Natural killer cell (primary cell): ENCODE measurements at regions not wholly inside any gene's neighbourhood (a gene's known extent, or its start where the extent isn't known, plus 50 kb on each side); places are given as distances from the start of the nearest gene placed in this dataset.
A peak's percentile ranks its signal among the peaks of the same experiment; 100 is the strongest.

Source experiments
- ATAC-seq, 3 donors: fragments of 150-1000 bp in 2 of 3; fragments of 200-7000 bp in 1 of 3; cut with Tn5 transposase; 1 replicate in 1 of 3; 2 replicates in 2 of 3; pipeline ENCODE4 v1.10.0; 2021; ENCODE audit warnings: mild to moderate bottlenecking in 2 of 3, moderate library complexity in 2 of 3
- DNase-seq, 2 donors: peaks; one replicate each; pipeline versions ENCODE4 v3.0.0 to v3.0.0-alpha.2; 2013 to 2021; ENCODE audit warnings: mixed read lengths in 1 of 2
- H3K27ac ChIP-seq: one replicate; pipeline ENCODE4 v1.5.1; 2013; ENCODE audit warnings: mild to moderate bottlenecking, low read length
- H3K27me3 ChIP-seq: one replicate; pipeline ENCODE4 v1.6.1; 2013; ENCODE audit warnings: low read length; ENCODE audit not compliant: control insufficient read depth, insufficient read depth
- H3K36me3 ChIP-seq: one replicate; pipeline ENCODE4 v1.6.1; 2013; ENCODE audit warnings: low read length; ENCODE audit not compliant: control insufficient read depth, insufficient read depth
- H3K4me1 ChIP-seq: one replicate; pipeline ENCODE4 v1.6.1; 2013; ENCODE audit warnings: low read length; ENCODE audit not compliant: control insufficient read depth, insufficient read depth
- H3K4me3 ChIP-seq: one replicate; pipeline ENCODE4 v1.5.1; 2013; ENCODE audit warnings: low read length
- H3K9me3 ChIP-seq: one replicate; pipeline ENCODE4 v1.6.1; 2013; ENCODE audit warnings: low read length; ENCODE audit not compliant: control insufficient read depth, insufficient read depth
- H3K27ac Mint-ChIP-seq, 2 donors: one replicate each; pipeline ENCODE4 v1.8.0; 2022; ENCODE audit warnings: mild to moderate bottlenecking in 2 of 2, mixed read lengths in 2 of 2, moderate library complexity in 1 of 2
- H3K27me3 Mint-ChIP-seq, 2 donors: one replicate each; pipeline ENCODE4 v1.8.0; 2022; ENCODE audit warnings: low read depth in 2 of 2, mixed read lengths in 2 of 2
- H3K36me3 Mint-ChIP-seq: one replicate; pipeline ENCODE4 v1.8.0; 2022; ENCODE audit warnings: mixed read lengths
- H3K4me1 Mint-ChIP-seq, 2 donors: one replicate each; pipeline ENCODE4 v1.8.0; 2022; ENCODE audit warnings: mixed read lengths in 2 of 2
- H3K4me3 Mint-ChIP-seq: one replicate; pipeline ENCODE4 v1.8.0; 2022; ENCODE audit warnings: mild to moderate bottlenecking, moderate library complexity, mixed read lengths
- H3K9me3 Mint-ChIP-seq, 2 donors: one replicate each; pipeline ENCODE4 v1.8.0; 2022; ENCODE audit warnings: mixed read lengths in 2 of 2
- CTCF ChIP-seq: fragments of 200-600 bp; IDR thresholded peaks from one replicate; pipeline ENCODE4 v1.8.0; 2022; ENCODE audit warnings: antibody characterized with exemption
- WGBS: methylation state at CpG from one replicate; pipeline ENCODE4 v1.1.7; 2013; ENCODE audit warnings: missing lambda C conversion rate; ENCODE audit not compliant: insufficient coverage; 5-methylcytosine and 5-hydroxymethylcytosine counted together
- intact Hi-C: fragments of 100-400 bp; cut with micrococcal nuclease; formaldehyde crosslinking; loops from one replicate; pipeline ENCODE4 v1.14.2; 2022

GRCh38 chr2:60391230-60391629, 162.2 kb downstream of the BCL11A start:
- intact Hi-C loops, result no loop called here
- H3K4me1 ChIP-seq, result peaks cover 2% of the 10 kb centered on the region
- no peaks in the 10 kb centered on the region for H3K9me3 ChIP-seq
- peaks cover 0 to 3% of the 10 kb centered on the region in 2 donors for H3K27me3 Mint-ChIP-seq
- no peak for DNase-seq
- H3K4me1 Mint-ChIP-seq, result peaks cover 7% of the 10 kb centered on the region in 2 donors
- H3K9me3 Mint-ChIP-seq, result no peaks in the 10 kb centered on the region
- no peak overlapping the region for H3K27ac ChIP-seq
- no peaks in the 10 kb centered on the region for H3K36me3 Mint-ChIP-seq
- ATAC-seq, result no peak
- 24% methylated on average over 6 of the region's 6 CpGs for WGBS
- H3K36me3 ChIP-seq, result no peaks in the 10 kb centered on the region
- no peak overlapping the region for H3K4me3 ChIP-seq
- no peak for TF ChIP-seq CTCF
- no peaks in the 10 kb centered on the region for H3K27me3 ChIP-seq
- H3K27ac Mint-ChIP-seq, result no peak overlapping the region
- H3K4me3 Mint-ChIP-seq, result no peak overlapping the region

GRCh38 chr2:60386436-60386835, 167.0 kb downstream of the BCL11A start:
- Histone ChIP-seq H3K36me3 (no peaks in the 10 kb centered on the region), H3K9me3 (no peaks in the 10 kb centered on the region), H3K27ac (no peak overlapping the region), H3K4me1 (peaks cover 2% of the 10 kb centered on the region), H3K4me3 (no peak overlapping the region), H3K27me3 (no peaks in the 10 kb centered on the region)
- Mint-ChIP-seq H3K4me3 (no peak overlapping the region), H3K27ac (no peak overlapping the region), H3K9me3 (no peaks in the 10 kb centered on the region), H3K4me1 (peaks cover 7% of the 10 kb centered on the region in 2 donors), H3K27me3 (peaks cover 8 to 11% of the 10 kb centered on the region in 2 donors), H3K36me3 (no peaks in the 10 kb centered on the region)
- no peak for TF ChIP-seq CTCF
- intact Hi-C loops, result no loop called here
- WGBS, result 100% methylated on average over 1 of the region's 2 CpGs
- ATAC-seq (no peak), DNase-seq (no peak)

- Histone ChIP-seq H3K27ac (no peak overlapping the region), H3K27me3 (no peaks in the 10 kb centered on the region), H3K9me3 (no peaks in the 10 kb centered on the region), H3K4me3 (no peak overlapping the region), H3K36me3 (no peaks in the 10 kb centered on the region), H3K4me1 (peaks cover 2% of the 10 kb centered on the region)
- Mint-ChIP-seq H3K9me3 (no peaks in the 10 kb centered on the region), H3K27me3 (peaks cover 8% of the 10 kb centered on the region in 2 donors), H3K36me3 (no peaks in the 10 kb centered on the region), H3K27ac (no peak overlapping the region), H3K4me3 (no peak overlapping the region), H3K4me1 (no peaks in the 10 kb centered on the region)
- TF ChIP-seq CTCF, result no peak
- no peak for DNase-seq
- 76% methylated on average over 5 of the region's 5 CpGs for WGBS
- intact Hi-C loops, result no loop called here
- peak in 1 of 3 donors; percentile 53 for ATAC-seq
Observed at GRCh38 chr2:60385648-60386047, 167.8 kb downstream of the BCL11A start.

- no peaks in the 10 kb centered on the region for H3K9me3 Mint-ChIP-seq
- no peak for ATAC-seq
- Histone ChIP-seq H3K9me3 (no peaks in the 10 kb centered on the region), H3K4me3 (no peak overlapping the region), H3K27ac (no peak overlapping the region), H3K27me3 (no peaks in the 10 kb centered on the region), H3K36me3 (no peaks in the 10 kb centered on the region), H3K4me1 (no peaks in the 10 kb centered on the region)
- peaks cover 8% of the 10 kb centered on the region in 2 donors for H3K27me3 Mint-ChIP-seq
- H3K4me1 Mint-ChIP-seq, result no peaks in the 10 kb centered on the region
- H3K27ac Mint-ChIP-seq, result no peak overlapping the region
- no peaks in the 10 kb centered on the region for H3K36me3 Mint-ChIP-seq
- no peak for TF ChIP-seq CTCF
- no peak overlapping the region for H3K4me3 Mint-ChIP-seq
- WGBS, result 67% methylated on average over 6 of the region's 6 CpGs
- intact Hi-C loops, result no loop called here
- DNase-seq, result no peak
Observed at GRCh38 chr2:60383401-60384143, 169.9 kb downstream of the BCL11A start.
